ENCODE measurements at regions not wholly inside any gene's neighbourhood (a gene's known extent, or its start where the extent isn't known, plus 50 kb on each side); places are given as distances from the start of the nearest gene placed in this dataset.

DNA sequence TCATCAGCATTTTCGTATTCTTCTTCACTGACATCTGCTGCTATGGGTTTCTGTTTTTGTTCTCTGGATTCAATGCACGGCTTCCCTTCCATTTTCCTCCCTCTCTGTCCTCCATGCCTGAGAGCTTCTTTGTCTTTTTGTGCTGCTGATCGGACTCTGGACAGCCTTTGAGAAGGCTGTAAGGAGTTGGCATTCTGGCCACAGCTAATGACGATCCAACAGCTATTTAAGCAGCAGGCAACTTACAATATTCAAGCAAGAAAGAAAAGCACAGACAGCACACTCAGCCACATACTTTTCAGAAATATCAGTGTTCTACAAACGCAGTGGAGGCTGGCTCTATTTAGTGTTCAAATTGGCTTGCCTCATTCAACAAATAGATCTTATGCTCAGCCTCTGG, 60.9 kb upstream of the ZC3H12C start:
- TF ChIP-seq POLR2AphosphoS5 (IDR thresholded peaks at IDR 0.05; ENCODE audit: low read depth, low read length), result no peak
- no peak for TF ChIP-seq SIN3A (IDR thresholded peaks at IDR 0.05; ENCODE audit: borderline replicate concordance, insufficient read depth, low read depth, low read length)
- TF ChIP-seq, protein P1, sequence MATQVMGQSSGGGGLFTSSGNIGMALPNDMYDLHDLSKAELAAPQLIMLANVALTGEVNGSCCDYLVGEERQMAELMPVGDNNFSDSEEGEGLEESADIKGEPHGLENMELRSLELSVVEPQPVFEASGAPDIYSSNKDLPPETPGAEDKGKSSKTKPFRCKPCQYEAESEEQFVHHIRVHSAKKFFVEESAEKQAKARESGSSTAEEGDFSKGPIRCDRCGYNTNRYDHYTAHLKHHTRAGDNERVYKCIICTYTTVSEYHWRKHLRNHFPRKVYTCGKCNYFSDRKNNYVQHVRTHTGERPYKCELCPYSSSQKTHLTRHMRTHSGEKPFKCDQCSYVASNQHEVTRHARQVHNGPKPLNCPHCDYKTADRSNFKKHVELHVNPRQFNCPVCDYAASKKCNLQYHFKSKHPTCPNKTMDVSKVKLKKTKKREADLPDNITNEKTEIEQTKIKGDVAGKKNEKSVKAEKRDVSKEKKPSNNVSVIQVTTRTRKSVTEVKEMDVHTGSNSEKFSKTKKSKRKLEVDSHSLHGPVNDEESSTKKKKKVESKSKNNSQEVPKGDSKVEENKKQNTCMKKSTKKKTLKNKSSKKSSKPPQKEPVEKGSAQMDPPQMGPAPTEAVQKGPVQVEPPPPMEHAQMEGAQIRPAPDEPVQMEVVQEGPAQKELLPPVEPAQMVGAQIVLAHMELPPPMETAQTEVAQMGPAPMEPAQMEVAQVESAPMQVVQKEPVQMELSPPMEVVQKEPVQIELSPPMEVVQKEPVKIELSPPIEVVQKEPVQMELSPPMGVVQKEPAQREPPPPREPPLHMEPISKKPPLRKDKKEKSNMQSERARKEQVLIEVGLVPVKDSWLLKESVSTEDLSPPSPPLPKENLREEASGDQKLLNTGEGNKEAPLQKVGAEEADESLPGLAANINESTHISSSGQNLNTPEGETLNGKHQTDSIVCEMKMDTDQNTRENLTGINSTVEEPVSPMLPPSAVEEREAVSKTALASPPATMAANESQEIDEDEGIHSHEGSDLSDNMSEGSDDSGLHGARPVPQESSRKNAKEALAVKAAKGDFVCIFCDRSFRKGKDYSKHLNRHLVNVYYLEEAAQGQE (IDR thresholded peaks at IDR 0.05; ENCODE audit: insufficient read depth in 1 of 2, low read depth in 2 of 2, low read length in 1 of 2), result no peak
- TF ChIP-seq TCF7L2 (IDR thresholded peaks at IDR 0.05; ENCODE audit: low read depth, low read length), result no peak
- TF ChIP-seq, protein P2, sequence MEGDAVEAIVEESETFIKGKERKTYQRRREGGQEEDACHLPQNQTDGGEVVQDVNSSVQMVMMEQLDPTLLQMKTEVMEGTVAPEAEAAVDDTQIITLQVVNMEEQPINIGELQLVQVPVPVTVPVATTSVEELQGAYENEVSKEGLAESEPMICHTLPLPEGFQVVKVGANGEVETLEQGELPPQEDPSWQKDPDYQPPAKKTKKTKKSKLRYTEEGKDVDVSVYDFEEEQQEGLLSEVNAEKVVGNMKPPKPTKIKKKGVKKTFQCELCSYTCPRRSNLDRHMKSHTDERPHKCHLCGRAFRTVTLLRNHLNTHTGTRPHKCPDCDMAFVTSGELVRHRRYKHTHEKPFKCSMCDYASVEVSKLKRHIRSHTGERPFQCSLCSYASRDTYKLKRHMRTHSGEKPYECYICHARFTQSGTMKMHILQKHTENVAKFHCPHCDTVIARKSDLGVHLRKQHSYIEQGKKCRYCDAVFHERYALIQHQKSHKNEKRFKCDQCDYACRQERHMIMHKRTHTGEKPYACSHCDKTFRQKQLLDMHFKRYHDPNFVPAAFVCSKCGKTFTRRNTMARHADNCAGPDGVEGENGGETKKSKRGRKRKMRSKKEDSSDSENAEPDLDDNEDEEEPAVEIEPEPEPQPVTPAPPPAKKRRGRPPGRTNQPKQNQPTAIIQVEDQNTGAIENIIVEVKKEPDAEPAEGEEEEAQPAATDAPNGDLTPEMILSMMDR (IDR thresholded peaks at IDR 0.05), result no peak
- ATAC-seq (no peak), DNase-seq (ENCODE audit: low read depth, low spot score) (no peak)
- BruUV-seq (replicated peaks), result no TSS peak
- H3K9me3 ChIP-seq (ENCODE audit: control insufficient read depth, insufficient read depth, low read depth, low read length), result no peaks in the 10 kb centered on the region
- POLR2A ChIA-PET, result no interaction called here
- H3K4me1 ChIP-seq (ENCODE audit: control insufficient read depth, insufficient read depth, low read length), result no peaks in the 10 kb centered on the region
- intact Hi-C loops (cut with micrococcal nuclease; ENCODE audit: unreplicated experiment), result no loop called here
- no peak overlapping the region for H3K27ac ChIP-seq (ENCODE audit: low read length)
- H3K4me3 ChIP-seq (ENCODE audit: low read depth in 2 of 2, low read length in 2 of 2), result no peak overlapping the region
- H3K36me3 ChIP-seq (ENCODE audit: control insufficient read depth, insufficient read depth, low read length), result no peaks in the 10 kb centered on the region
- in situ Hi-C loops (cut with HindIII; ENCODE audit: low pct_unique_long_range_greater_than_20kb, low sequenced_read_pairs), result no loop called here
- no peaks in the 10 kb centered on the region; the same call in 1 of the 2 replicates for H3K27me3 ChIP-seq (ENCODE audit: control insufficient read depth, insufficient read depth, low read length)
- CTCF ChIA-PET, result no interaction called here

DNA sequence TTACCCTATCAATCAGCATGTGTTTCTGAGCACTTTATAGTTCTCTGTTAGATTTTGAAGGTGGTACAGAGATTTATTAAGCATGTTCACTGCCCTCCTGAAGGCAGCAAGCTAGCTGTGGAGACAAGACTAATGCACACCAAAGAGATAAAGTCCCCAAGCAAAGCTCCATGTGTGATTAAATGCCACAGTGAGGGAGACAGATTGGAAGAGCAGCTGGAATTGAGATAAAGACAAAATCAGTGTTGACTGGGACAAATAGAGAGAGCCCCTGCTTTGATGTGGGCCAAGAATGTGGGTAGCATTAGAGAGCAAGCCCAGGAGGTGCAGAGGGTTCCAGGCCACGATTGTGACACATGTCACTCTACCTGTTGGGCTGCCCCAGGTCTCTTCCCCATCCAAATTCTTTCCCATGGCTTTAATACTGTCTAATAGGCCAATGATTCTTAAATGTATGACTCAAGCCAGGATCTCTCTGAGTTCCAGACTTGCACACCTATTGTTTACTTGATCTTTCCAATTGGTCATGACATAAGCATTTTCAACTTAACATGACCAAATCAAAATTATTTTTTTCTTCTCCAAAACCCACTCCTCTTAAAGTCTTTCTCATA, 60.1 kb upstream of the ZC3H12C start:
- intact Hi-C loops (cut with micrococcal nuclease; ENCODE audit: unreplicated experiment) (no loop called here), in situ Hi-C loops (cut with HindIII; ENCODE audit: low pct_unique_long_range_greater_than_20kb, low sequenced_read_pairs) (no loop called here)
- H3K27me3 ChIP-seq (ENCODE audit: control insufficient read depth, insufficient read depth, low read length), result no peaks in the 10 kb centered on the region
- no peak overlapping the region for H3K27ac ChIP-seq (ENCODE audit: low read length)
- no peak for DNase-seq (ENCODE audit: low read depth, low spot score)
- BruUV-seq (replicated peaks), result no TSS peak
- no peak overlapping the region for H3K4me3 ChIP-seq (ENCODE audit: low read depth in 2 of 2, low read length in 2 of 2)
- ChIA-PET CTCF (no interaction called here), POLR2A (no interaction called here)
- H3K4me1 ChIP-seq (ENCODE audit: control insufficient read depth, insufficient read depth, low read length), result no peaks in the 10 kb centered on the region
- H3K36me3 ChIP-seq (ENCODE audit: control insufficient read depth, insufficient read depth, low read length), result no peaks in the 10 kb centered on the region
- no peak for ATAC-seq
- TF ChIP-seq, protein P1 (IDR thresholded peaks at IDR 0.05; ENCODE audit: insufficient read depth in 1 of 2, low read depth in 2 of 2, low read length in 1 of 2), result no peak
- TF ChIP-seq, protein P2 (IDR thresholded peaks at IDR 0.05), result no peak
- TF ChIP-seq POLR2AphosphoS5 (IDR thresholded peaks at IDR 0.05; ENCODE audit: low read depth, low read length) (no peak), TCF7L2 (IDR thresholded peaks at IDR 0.05; ENCODE audit: low read depth, low read length) (no peak), SIN3A (IDR thresholded peaks at IDR 0.05; ENCODE audit: borderline replicate concordance, insufficient read depth, low read depth, low read length) (no peak)
- no peaks in the 10 kb centered on the region for H3K9me3 ChIP-seq (ENCODE audit: control insufficient read depth, insufficient read depth, low read depth, low read length)

All from Panc1 (cell line).